ENCODE measurements at regions not wholly inside any gene's neighbourhood (a gene's known extent, or its start where the extent isn't known, plus 50 kb on each side); places are given as distances from the start of the nearest gene placed in this dataset.

DNA sequence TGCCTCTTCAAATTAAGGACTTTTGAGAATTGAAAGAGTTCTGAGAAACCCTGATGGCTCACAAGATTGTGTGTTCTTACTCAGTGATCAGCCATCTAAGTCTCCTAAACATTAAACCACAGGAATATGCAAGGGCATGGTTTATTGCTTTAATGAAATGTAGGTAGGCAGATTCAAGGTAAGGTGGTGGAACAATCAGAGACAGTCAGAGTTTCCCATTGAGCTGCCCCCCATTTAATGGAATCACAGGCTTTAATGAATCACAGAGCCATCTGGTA, 107.8 kb upstream of the LRATD1 start:
- in situ Hi-C loops (cut with HindIII; ENCODE audit: low sequenced_read_pairs): no loop called here

DNA sequence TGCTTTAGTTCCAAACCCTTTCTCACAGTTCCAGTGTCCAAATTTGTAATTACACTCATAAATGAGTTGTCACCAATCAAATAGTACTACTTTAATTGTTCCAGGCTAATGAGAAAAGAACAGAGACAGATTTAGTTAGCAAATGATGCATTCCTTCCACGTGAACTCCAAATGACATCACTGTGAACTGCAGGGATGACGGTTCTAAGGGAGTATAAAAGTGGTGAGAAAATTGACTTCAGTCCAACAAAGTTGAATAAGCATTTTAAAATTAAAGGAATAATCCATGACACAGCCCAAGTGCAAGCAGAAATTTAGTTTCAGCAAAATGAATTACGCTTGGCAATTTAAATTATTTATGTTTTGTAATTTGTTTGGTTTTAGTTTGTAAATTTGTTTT, 102.0 kb upstream of the LRATD1 start:
- in situ Hi-C loops (cut with HindIII; ENCODE audit: low sequenced_read_pairs): no loop called here

DNA sequence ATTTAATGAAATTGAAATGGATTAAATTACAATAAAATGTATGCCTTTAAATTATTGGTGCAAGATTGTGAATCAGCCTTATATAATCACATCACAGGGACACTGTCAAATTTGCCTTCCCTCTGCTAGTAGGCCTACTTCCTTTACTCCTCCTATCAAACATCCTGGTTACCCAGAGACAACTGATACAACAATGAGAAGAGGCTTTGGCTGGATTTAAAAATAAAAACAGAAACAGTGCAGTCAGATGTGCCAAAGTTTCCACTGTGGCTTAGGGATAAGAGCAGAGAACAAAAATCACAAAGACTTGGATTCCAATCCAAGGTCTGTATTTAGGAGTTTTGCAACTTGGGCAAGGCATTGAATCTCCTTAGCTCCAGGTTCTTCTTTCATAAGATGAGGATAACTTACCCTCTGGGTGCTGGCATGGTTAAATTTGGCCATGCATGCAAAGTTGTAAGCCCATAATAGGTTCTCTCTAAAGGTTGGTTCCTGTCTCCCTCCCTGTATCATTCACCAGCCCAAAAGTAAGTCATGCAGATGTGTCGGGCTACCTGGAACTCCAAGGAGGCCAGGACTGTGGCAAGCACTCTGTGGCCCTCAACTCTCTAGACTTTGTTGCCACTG, 99.3 kb upstream of the LRATD1 start:
- in situ Hi-C loops (cut with HindIII; ENCODE audit: low sequenced_read_pairs): no loop called here

DNA sequence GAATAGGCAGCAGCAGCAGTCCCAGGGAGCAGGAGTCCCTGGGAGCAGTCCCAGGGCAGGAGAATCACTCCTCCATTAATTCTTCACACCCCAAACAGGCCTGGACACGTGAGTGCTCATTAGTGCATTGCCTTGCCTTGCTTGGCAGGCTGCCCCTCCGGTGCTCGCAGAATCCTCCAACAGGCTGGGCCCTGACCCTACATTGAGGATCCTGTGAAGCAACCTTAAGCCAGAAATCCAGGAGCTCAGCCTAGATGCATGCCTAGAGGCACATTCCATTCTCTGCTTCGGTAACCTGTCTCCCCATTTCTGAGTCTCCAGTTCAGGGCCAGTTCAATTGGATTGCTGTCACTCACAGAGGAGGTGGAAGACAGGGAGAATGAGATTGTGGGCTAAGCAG, 97.4 kb upstream of the LRATD1 start:
- in situ Hi-C loops (cut with HindIII; ENCODE audit: low sequenced_read_pairs): no loop called here

DNA sequence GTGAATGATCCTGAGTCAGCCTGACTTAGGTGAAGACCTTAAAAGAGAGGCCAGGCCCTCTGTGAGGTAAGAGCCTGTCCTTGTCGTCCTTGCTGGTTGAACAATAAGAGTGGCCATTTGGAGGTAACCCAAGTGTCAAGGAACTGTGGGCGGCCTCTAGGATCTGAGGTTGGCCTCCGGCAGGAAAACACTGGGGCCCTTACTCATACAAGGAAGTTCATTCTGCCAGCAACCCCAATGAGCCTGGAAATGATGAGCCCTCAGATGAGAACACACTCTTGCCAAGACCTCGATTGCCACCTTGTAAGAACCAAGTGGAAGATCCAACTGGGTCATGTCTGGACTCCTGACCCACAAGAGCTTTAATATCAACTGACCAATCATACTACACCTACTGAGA, 95.5 kb upstream of the LRATD1 start:
- in situ Hi-C loops (cut with HindIII; ENCODE audit: low sequenced_read_pairs): no loop called here

DNA sequence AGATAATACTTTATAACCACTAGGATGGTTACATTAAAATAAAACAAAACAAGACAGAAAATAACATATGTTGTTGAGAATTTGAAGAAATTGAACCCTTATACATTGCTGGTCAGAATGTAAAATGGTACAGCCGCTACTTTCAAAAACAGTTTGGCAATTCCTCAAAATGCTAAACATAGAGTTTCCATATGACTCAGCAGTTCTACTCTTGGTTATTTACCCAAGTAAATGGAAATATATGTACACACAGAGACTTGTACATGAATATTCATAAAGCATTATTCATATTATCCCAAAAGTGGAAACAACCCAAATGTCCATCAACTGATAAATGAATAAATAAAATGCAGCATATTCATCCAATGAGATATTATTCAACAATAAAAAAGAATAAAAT, 92.5 kb upstream of the LRATD1 start:
- in situ Hi-C loops (cut with HindIII; ENCODE audit: low sequenced_read_pairs): no loop called here

DNA sequence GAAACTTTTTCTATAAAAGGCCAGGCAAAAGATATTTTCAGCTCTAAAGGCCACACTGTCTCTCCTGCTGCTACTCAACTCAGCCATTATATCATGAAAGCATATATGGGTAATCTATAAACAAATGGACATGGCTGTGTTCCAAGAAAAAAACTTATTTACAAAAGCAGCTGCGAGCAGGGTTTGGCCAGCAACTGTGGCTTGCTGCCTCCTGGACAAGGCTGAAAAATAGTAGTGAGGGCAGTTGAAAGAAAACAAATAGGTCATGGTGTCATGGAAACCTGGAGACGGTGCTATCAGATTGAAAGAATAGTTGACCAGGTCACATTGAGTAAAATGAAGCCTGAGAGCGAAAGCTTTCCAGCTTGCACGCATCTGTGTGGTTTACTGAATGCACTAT, 89.2 kb upstream of the LRATD1 start:
- in situ Hi-C loops (cut with HindIII; ENCODE audit: low sequenced_read_pairs): no loop called here

DNA sequence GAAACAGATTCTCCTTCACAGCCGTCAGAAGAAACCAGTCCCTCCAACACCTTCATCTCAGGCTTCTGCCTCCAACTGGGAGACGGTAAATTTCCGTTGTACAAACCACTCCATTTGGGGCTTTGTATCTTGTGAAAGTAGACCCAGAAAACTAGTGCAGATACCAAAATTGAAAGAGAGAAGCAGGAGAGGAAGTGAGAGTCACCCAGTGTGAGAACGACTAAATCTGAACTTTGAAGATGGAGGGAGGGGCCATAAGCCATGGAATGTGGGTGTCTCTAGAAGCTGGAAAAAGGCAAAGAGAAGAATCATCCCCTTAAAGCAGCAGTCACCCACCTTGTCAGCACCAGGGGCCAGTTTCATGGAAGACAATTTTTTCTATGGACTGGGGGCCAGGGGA, 88.3 kb upstream of the LRATD1 start:
- in situ Hi-C loops (cut with HindIII; ENCODE audit: low sequenced_read_pairs): no loop called here

DNA sequence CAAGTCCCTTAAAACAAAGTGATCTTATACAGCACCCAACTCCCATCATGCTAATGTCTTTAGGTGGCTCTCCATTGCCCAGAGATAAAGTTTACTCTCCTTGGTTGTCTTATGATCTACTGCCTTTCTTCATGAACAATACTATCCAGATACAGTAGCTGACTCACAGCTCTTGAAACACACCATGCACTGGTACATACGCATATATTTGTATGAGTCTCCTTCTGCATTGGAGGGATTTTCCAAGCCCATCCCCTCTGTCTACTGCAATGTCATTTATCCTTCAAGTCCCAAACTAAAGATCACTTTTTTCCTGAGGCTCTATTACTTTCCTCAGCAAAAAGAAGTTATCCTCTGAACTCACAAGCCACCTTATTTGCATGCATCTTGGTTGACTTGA, 84.7 kb upstream of the LRATD1 start:
- in situ Hi-C loops (cut with HindIII; ENCODE audit: low sequenced_read_pairs): no loop called here

DNA sequence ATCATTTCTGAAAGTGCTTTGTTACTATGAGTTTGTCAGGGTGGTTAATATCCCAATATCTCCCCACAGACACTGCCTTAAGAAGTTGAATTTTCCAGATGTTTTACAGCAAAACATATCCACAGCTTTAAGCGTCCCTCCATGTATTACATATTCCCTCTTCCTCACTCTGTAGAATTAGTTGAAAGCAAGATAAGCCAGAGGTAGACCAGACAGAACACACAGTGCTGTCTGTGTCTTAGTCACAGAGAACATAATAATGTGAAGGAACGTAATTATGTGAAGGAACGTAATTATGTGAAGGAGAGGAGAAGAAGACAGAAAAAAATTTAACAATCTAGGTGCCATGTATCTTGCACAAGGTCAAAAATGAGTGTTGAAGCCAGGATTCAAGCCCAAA, 81.9 kb upstream of the LRATD1 start:
- in situ Hi-C loops (cut with HindIII; ENCODE audit: low sequenced_read_pairs): no loop called here

DNA sequence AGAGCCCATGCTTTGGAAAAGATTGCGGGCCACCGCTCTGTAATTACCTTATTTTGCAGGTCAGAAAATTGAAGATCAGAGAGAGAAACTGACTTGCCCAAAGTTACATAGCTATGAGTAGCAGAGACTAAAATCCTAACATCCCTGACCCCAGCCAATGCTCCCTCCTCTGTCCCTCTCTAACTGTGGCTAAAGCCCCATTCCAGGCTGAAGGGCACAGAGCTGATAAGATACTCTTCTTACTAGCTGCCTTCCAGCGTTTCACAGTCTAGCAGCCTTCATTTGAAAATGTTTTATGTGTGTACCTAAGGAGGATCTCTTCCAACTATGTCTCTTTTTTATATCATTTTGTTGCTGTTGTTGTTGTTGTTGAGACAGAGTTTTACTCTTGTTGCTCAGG, 81.4 kb upstream of the LRATD1 start:
- in situ Hi-C loops (cut with HindIII; ENCODE audit: low sequenced_read_pairs): no loop called here

DNA sequence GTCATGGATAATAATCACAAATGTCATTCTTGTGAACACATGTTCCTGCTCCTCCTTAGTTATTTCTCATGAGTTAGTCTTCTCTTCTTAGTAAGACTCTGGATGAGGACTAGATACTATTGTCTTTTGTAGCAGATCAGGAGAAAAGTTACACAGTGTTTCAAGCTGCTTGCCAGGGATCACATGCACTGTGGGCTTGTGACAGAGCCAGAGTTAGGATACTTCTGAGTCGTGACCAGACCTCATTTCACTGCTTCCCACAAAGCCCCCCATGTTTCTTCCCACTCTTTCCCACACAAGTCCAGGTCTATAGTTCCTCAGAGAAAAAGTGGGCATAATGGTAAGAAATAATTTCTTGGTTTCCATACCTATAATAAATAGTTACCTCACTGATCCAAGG, 80.2 kb upstream of the LRATD1 start:
- in situ Hi-C loops (cut with HindIII; ENCODE audit: low sequenced_read_pairs): no loop called here

DNA sequence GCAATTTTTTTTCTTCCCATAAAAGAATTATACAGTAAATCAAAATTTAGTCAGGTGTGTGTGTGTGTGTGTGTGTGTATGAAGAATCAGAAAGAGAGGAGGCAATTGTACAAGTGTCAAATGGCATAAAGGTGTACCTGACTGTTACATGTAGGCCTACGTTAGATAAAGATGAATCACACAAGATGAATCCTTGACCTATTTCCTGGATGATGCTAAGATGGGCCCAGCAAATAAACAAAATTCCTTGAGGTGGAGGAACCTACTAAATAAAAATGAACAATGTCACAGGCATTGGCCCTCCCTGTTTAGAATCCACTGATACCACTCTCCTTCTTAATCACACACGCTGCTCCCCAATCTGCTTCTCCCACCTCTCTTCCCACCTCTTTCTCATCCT, 79.7 kb upstream of the LRATD1 start:
- in situ Hi-C loops (cut with HindIII; ENCODE audit: low sequenced_read_pairs): no loop called here

DNA sequence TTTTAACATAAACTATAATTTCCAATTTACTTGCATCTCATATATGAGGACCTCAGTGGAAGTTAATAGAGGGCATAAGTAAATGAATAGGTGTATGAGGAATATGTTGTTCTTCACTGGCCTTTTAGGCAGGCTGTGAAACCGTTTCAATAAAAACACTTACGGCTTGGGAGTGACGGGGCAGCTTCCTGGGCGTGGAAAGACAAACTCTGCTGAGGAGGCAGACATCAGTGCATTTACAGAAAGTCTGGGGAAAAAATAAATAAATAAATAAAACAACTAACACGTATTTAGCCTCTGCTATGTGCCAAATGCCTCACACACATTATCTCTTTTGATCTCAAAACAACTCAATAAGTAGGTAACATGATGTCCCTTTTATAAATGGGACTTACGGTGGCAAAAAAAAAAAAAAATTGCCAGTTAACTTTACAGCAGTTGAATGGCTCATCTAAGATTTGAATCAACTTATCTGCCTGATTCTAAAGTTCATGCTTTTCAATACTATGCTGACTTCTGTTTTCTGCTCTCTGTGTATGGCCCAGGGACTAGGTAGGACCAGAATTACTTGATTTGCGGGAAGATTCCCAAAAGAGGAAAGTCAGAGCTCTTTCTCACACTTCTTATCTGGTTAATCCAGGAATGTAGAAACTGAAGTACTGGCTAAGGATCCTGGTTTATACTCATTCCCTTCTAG, 77.5 kb upstream of the LRATD1 start:
- in situ Hi-C loops (cut with HindIII; ENCODE audit: low sequenced_read_pairs): no loop called here

DNA sequence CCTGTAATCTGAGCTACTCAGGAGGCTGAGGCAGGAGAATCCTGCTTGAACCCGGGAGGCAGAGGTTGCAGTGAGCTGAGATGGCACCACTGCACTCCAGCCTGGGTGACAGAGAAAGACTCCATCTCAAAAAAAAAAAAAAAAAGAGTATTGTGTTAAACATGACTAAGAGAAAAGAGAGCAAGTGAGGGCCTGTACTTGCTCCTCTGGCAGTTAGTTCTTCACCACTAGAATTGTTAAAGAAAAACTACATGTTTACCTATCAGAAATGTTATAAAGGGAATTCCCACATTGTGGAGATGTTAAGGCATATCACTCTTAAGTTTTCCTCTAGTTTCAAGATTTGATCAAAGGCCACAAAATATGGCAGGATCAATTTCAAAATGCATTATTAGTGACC, 75.4 kb upstream of the LRATD1 start:
- in situ Hi-C loops (cut with HindIII; ENCODE audit: low sequenced_read_pairs): no loop called here

DNA sequence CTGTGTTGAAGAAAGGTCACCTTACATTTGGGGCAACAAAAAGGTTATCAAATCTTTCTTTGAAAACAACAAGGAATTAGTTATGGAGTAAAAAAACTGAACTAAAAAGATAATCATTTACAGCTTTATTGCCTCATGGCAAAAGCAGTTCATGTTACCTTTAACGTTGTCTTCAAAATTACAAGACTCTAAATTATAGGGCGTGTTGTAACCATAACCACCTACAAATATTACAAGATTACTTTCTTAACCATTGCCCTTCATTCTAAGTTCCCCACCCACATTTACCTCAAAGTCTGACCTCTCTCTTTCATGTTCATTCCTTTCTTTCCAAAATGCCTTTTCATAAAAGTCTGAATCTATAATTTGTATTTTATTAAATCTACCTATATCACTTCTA, 74.6 kb upstream of the LRATD1 start:
- in situ Hi-C loops (cut with HindIII; ENCODE audit: low sequenced_read_pairs): no loop called here

DNA sequence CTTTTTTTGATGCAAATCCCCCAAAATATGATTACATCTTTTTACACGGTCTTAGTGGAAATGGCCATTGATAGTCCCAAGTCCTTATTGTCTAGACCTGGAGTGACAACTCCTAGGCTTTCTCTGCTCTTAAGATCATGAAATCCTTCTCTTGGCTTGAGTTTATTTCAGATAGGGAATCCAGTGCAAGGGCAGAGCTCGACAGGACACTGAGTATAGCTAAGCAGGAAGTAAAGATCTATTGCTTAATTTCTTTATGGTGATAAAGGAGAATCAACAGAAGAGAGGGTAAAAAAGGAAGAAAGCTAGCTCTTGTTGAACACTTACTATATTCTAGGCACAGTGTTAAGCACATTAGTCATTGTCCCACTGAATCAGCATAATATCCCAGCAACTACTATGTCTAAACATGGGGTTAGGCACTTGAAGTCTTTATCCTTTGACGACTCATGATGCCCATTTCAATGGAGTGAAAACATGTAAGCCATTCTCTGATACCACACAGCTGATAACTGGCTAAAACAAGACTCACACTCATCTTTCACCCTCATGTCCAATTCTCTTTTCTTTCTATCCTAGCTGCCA, 74.1 kb upstream of the LRATD1 start:
- in situ Hi-C loops (cut with HindIII; ENCODE audit: low sequenced_read_pairs): no loop called here

DNA sequence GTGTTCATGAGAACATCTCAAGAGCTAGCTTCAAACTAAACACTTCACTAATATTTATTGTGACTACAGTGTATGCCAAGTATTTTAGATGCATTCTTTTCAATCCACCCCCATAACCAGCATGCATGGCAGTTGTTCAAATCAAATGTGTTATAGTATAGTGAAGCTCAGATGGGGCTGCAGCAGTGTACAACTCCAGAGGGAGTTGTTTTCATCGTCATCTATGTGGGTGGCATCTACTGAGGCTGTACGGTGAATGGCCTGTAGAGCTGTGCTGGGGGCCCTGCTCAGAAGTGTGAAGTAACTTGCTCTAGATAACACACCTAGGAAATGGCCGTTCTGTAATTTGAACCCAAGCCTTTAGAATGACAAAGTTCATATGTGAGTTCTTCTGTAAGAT, 71.8 kb upstream of the LRATD1 start:
- in situ Hi-C loops (cut with HindIII; ENCODE audit: low sequenced_read_pairs): no loop called here

DNA sequence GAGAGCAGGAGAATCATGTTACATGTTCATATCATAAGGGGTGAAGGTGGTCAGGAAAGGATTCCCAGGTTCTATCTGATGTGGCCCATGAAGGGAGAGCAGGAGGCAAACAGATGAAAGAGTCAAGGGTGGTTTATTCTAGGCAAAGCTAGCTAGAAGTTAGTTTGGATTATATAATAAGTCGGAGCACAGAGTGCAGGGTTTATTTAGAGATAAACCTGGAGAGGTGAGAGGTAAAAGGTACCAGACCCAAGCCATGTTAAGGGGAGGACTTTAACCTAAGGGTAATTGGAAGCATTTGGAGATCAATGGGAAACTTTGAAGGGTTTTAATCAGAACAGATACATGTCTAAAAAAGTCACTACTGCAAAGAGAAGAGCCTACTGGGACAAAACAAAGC, 69.2 kb upstream of the LRATD1 start:
- in situ Hi-C loops (cut with HindIII; ENCODE audit: low sequenced_read_pairs): no loop called here

DNA sequence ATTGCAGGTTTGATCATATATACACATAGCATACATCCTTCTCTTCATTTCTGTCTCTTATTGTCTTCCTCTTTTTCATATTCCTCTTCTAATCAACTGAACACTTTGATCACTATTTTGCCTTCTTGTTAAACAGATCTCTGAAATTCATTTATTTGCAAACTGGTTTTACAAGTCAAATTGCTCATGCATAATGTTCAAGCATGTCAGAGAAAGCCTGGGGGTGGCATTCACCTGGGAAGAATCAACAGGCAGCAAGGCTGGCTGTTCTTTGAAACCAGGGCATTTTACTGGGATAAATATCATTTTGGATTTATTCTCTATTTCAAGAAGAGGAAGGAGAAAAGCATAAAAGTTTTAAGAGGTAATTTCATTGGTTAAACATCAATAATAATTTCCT, 66.9 kb upstream of the LRATD1 start:
- in situ Hi-C loops (cut with HindIII; ENCODE audit: low sequenced_read_pairs): no loop called here

DNA sequence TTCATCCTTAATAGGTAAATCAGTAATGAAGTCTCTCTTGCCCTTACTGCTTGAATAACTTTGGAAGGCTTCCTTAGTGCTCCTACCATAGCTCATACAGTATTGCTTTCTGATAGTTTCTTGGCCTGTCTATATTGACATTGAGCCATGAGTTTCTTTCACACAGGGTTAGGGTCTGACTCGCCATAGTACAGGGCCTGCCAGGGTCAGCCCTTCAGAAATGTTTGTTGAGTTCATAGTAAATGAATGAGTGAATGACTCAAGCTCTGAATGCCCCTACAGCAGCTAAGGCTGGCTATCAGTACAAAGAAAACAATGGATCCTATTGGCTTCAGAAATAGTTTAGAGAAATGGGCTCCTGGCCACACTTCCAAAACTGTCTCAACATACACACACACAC, 65.0 kb upstream of the LRATD1 start:
- in situ Hi-C loops (cut with HindIII; ENCODE audit: low sequenced_read_pairs): no loop called here

DNA sequence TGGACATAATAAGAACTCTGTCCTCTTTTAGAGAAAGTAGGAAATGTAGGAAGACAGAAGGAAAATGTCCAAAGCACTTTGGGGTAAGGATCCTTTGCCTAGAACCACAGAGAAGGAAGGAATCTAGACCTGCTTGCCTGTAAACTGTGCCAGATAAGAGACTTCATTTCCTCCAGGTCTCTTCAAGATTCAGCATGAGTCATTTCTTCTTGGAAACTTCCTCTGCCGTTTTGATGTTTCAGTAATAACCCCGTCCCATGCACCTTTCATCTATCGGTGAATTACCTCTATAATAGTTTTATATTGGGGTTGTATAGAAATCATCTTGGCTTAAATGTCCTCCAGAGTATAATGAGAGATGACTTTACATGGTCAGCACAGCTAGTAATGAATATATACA, 63.2 kb upstream of the LRATD1 start:
- in situ Hi-C loops (cut with HindIII; ENCODE audit: low sequenced_read_pairs): no loop called here

DNA sequence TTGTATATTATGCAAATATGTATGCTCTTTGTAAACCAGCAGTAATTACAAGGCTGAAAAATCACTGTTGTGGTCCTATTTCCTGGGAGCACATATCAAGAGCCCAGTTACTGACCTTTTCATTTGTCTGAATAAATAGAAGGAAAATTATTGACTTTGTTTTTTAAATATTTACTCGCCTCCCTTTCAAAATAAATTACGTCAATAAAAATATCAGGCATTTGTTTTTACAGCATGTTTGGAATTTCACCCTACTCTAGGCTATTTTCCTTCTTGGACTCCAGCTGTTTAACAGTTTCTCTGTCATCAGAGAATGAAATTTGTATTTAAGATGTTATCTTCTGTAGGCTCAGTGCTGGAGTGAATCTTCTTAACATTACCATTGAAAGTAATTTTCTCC, 59.9 kb upstream of the LRATD1 start:
- in situ Hi-C loops (cut with HindIII; ENCODE audit: low sequenced_read_pairs): loop anchor here (10.0 kb wide), 1 partner anchor 52 kb away; no protein-coding TSS in a partner anchor
